Tibial artery (tissue), 4 donors: ENCODE measurements at regions not wholly inside any gene's neighbourhood (a gene's known extent, or its start where the extent isn't known, plus 50 kb on each side); places are given as distances from the start of the nearest gene placed in this dataset.

ENCODE experiments used
- DNase-seq, 2 donors: peaks; one replicate each; pipeline ENCODE4 v3.0.0-alpha.2; 2019
- H3K27ac ChIP-seq, 2 donors: fragments of 200-600 bp; sonication (generic) in 1 of 2; 1 replicate in 1 of 2; 2 replicates in 1 of 2; pipeline ENCODE4 v1.5.1; 2018 to 2019; ENCODE audit warnings: mild to moderate bottlenecking in 1 of 2
- H3K27me3 ChIP-seq, 2 donors: fragments of 200-600 bp; sonication (generic) in 1 of 2; one replicate each; pipeline versions ENCODE4 v1.5.1 to v1.6.0; 2016 to 2019
- H3K36me3 ChIP-seq, 3 donors: fragments of 200-600 bp; sonication (generic) in 2 of 3; one replicate each; pipeline ENCODE4 v1.5.1; 2016 to 2019; ENCODE audit warnings: mild to moderate bottlenecking in 2 of 3
- H3K4me1 ChIP-seq, 4 donors: fragments of 200-600 bp; sonication (generic) in 2 of 4; 1 replicate in 3 of 4; 2 replicates in 1 of 4; pipeline ENCODE4 v1.5.1; 2016 to 2019
- H3K4me3 ChIP-seq, 2 donors: fragments of 200-600 bp; sonication (generic) in 1 of 2; 1 replicate in 1 of 2; 2 replicates in 1 of 2; pipeline ENCODE4 v1.5.1; 2018 to 2019; ENCODE audit warnings: mild to moderate bottlenecking in 2 of 2
- H3K9me3 ChIP-seq, 3 donors: fragments of 200-600 bp; sonication (generic) in 1 of 3; one replicate each; pipeline ENCODE4 v1.5.1; 2016 to 2019
- intact Hi-C: fragments of 100-400 bp; cut with DNase I; formaldehyde crosslinking; loops from one replicate; pipeline ENCODE4 v1.15.0; 2023; ENCODE audit warnings: low total_unique reads
- TF ChIP-seq, protein P1 (sequence below), 2 experiments: fragments of 200-600 bp in 1 of 2; fragments of 450-650 bp in 1 of 2; IDR thresholded peaks; one replicate each; pipeline ENCODE4 v1.5.1; 2017 to 2019; ENCODE audit warnings: antibody characterized with exemption in 2 of 2, mild to moderate bottlenecking in 1 of 2, moderate library complexity in 1 of 2

DNA sequence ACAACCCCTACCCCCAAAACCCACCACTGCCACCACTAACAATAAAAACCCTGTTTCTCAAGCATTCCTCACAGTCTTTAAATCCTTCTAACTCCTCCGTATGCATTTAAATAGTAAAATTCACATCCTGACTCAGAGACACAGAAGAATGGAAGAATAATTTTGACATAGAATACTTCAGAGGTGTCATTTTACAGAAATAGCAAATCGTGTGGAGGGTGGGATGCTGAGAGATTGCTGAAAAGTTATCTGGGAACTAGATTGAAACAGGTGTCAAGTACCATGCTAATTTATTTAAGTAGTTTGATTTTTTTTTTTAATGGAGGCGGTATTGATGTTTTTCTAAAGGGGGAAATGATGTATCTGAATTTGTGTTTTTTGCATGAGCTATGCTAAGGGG is 575.2 kb upstream of the TPK1 start:
- no peaks in the 10 kb centered on the region for H3K4me1 ChIP-seq
- no peaks in the 10 kb centered on the region for H3K9me3 ChIP-seq
- intact Hi-C loops = no loop called here
- H3K27me3 ChIP-seq = no peaks in the 10 kb centered on the region
- H3K27ac ChIP-seq = no peak overlapping the region
- TF ChIP-seq, protein P1, sequence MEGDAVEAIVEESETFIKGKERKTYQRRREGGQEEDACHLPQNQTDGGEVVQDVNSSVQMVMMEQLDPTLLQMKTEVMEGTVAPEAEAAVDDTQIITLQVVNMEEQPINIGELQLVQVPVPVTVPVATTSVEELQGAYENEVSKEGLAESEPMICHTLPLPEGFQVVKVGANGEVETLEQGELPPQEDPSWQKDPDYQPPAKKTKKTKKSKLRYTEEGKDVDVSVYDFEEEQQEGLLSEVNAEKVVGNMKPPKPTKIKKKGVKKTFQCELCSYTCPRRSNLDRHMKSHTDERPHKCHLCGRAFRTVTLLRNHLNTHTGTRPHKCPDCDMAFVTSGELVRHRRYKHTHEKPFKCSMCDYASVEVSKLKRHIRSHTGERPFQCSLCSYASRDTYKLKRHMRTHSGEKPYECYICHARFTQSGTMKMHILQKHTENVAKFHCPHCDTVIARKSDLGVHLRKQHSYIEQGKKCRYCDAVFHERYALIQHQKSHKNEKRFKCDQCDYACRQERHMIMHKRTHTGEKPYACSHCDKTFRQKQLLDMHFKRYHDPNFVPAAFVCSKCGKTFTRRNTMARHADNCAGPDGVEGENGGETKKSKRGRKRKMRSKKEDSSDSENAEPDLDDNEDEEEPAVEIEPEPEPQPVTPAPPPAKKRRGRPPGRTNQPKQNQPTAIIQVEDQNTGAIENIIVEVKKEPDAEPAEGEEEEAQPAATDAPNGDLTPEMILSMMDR (IDR thresholded peaks at IDR 0.05) = no peak
- no peak overlapping the region for H3K4me3 ChIP-seq
- no peaks in the 10 kb centered on the region for H3K36me3 ChIP-seq
- DNase-seq = no peak

DNA sequence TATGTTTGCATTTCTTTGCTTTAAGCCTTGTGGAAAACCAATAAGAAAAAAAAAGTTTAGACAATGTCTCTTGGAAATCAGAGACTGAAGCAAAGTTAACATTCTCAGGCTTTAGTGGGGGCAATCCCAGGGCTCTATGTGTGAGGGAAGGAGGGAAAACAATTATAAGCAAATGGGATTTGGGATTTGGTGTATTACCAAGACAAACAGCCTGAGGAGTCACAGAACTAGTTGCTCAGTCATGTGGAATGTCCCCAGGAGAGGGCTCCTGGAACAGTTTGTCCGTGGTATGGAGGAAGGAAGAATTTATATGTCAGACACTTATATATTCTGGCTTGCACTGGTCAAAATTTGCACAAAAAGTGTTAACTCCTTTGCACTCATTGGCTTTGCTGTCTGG is 562.9 kb upstream of the TPK1 start:
- H3K4me1 ChIP-seq = no peaks in the 10 kb centered on the region
- H3K4me3 ChIP-seq = no peak overlapping the region
- TF ChIP-seq, protein P1 (IDR thresholded peaks at IDR 0.05) = no peak
- H3K27ac ChIP-seq = no peak overlapping the region
- intact Hi-C loops = no loop called here
- peaks cover 0 to 9% (median 0%) of the 10 kb centered on the region in 3 donors for H3K9me3 ChIP-seq
- no peak for DNase-seq
- H3K27me3 ChIP-seq = no peaks in the 10 kb centered on the region
- H3K36me3 ChIP-seq = no peaks in the 10 kb centered on the region

- no peak overlapping the region for H3K27ac ChIP-seq
- no peaks in the 10 kb centered on the region for H3K36me3 ChIP-seq
- H3K27me3 ChIP-seq = no peaks in the 10 kb centered on the region
- intact Hi-C loops = no loop called here
- DNase-seq = no peak
- H3K4me3 ChIP-seq = no peak overlapping the region
- H3K9me3 ChIP-seq = no peaks in the 10 kb centered on the region
- TF ChIP-seq, protein P1 (IDR thresholded peaks at IDR 0.05) = no peak
- no peaks in the 10 kb centered on the region for H3K4me1 ChIP-seq
Measured at GRCh38 chr7:145394126-145394525, 558.3 kb upstream of the TPK1 start.

- H3K27ac ChIP-seq = no peak overlapping the region
- peaks cover 0 to 9% (median 0%) of the 10 kb centered on the region in 3 donors for H3K9me3 ChIP-seq
- no peak overlapping the region for H3K4me3 ChIP-seq
- intact Hi-C loops = no loop called here
- H3K36me3 ChIP-seq = no peaks in the 10 kb centered on the region
- no peaks in the 10 kb centered on the region for H3K27me3 ChIP-seq
- no peak for DNase-seq
- TF ChIP-seq, protein P1 (IDR thresholded peaks at IDR 0.05) = no peak
- H3K4me1 ChIP-seq = no peaks in the 10 kb centered on the region
Measured at GRCh38 chr7:145382762-145383161, 546.9 kb upstream of the TPK1 start.

- H3K4me1 ChIP-seq = no peaks in the 10 kb centered on the region
- intact Hi-C loops = no loop called here
- no peak overlapping the region for H3K27ac ChIP-seq
Measured at GRCh38 chr7:145378197-145378596, 542.3 kb upstream of the TPK1 start.

More at GRCh38 chr7:145378197-145378596, 542.3 kb upstream of the TPK1 start:
- no peaks in the 10 kb centered on the region for H3K27me3 ChIP-seq
- TF ChIP-seq, protein P1 (IDR thresholded peaks at IDR 0.05) = no peak
- H3K36me3 ChIP-seq = no peaks in the 10 kb centered on the region
- H3K9me3 ChIP-seq = no peaks in the 10 kb centered on the region
- no peak for DNase-seq
- H3K4me3 ChIP-seq = no peak overlapping the region
